ENCODE measurements at regions not wholly inside any gene's neighbourhood (a gene's known extent, or its start where the extent isn't known, plus 50 kb on each side); places are given as distances from the start of the nearest gene placed in this dataset.

DNA sequence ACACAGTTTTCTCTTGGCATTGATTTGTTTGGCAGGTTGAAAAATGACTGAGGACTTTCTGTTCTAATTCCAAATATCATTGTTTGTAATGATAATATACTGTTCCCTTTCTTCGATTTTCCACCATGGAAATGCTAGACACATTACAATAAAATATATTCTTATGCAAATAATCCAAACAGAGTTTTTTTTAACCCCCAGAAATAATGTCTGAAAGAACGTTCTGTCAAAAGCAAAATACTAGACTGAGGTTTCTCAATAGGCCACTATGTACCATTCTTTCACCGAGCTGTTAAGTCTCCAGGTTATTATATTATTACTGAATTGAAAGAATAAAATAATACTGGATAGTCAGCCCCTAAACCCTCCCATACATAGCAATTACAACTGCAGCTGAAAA lies 312.5 kb downstream of the ZIC3 start:
- no peak for TF ChIP-seq POLR2A (IDR thresholded peaks at IDR 0.05; ENCODE audit: low read length)
- no peak for TF ChIP-seq RCOR1 (IDR thresholded peaks at IDR 0.05; ENCODE audit: low read depth, low read length)
- TF ChIP-seq, protein P1, sequence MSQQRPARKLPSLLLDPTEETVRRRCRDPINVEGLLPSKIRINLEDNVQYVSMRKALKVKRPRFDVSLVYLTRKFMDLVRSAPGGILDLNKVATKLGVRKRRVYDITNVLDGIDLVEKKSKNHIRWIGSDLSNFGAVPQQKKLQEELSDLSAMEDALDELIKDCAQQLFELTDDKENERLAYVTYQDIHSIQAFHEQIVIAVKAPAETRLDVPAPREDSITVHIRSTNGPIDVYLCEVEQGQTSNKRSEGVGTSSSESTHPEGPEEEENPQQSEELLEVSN (IDR thresholded peaks at IDR 0.05; ENCODE audit: borderline replicate concordance, low read depth) = no peak
- TF ChIP-seq, protein P2, sequence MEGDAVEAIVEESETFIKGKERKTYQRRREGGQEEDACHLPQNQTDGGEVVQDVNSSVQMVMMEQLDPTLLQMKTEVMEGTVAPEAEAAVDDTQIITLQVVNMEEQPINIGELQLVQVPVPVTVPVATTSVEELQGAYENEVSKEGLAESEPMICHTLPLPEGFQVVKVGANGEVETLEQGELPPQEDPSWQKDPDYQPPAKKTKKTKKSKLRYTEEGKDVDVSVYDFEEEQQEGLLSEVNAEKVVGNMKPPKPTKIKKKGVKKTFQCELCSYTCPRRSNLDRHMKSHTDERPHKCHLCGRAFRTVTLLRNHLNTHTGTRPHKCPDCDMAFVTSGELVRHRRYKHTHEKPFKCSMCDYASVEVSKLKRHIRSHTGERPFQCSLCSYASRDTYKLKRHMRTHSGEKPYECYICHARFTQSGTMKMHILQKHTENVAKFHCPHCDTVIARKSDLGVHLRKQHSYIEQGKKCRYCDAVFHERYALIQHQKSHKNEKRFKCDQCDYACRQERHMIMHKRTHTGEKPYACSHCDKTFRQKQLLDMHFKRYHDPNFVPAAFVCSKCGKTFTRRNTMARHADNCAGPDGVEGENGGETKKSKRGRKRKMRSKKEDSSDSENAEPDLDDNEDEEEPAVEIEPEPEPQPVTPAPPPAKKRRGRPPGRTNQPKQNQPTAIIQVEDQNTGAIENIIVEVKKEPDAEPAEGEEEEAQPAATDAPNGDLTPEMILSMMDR (IDR thresholded peaks at IDR 0.05) = no peak
- TF ChIP-seq, protein P3, sequence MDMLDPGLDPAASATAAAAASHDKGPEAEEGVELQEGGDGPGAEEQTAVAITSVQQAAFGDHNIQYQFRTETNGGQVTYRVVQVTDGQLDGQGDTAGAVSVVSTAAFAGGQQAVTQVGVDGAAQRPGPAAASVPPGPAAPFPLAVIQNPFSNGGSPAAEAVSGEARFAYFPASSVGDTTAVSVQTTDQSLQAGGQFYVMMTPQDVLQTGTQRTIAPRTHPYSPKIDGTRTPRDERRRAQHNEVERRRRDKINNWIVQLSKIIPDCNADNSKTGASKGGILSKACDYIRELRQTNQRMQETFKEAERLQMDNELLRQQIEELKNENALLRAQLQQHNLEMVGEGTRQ (IDR thresholded peaks at IDR 0.05) = no peak
- no peak for TF ChIP-seq SMC3 (IDR thresholded peaks at IDR 0.05)
- TF ChIP-seq, protein P4, sequence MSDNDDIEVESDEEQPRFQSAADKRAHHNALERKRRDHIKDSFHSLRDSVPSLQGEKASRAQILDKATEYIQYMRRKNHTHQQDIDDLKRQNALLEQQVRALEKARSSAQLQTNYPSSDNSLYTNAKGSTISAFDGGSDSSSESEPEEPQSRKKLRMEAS (IDR thresholded peaks at IDR 0.05) = no peak

Data from A549 (cell line).